Smooth muscle cell (in vitro differentiated cells): ENCODE measurements at regions not wholly inside any gene's neighbourhood (a gene's known extent, or its start where the extent isn't known, plus 50 kb on each side); places are given as distances from the start of the nearest gene placed in this dataset.

Experiments used
- DNase-seq: peaks from one replicate; lab custom pipeline; 2025; ENCODE audit not compliant: unreplicated experiment; lab: John Stamatoyannopoulos, UW
- H2AFZ ChIP-seq: fragments of 200-600 bp; sonication (generic); 2 replicates; pipeline ENCODE4 v1.6.0; 2016; ENCODE audit warnings: antibody characterized with exemption, low read depth, mild to moderate bottlenecking
- H3F3A ChIP-seq: fragments of 200-600 bp; sonication (generic); 2 replicates; pipeline ENCODE4 v1.6.0; 2017; ENCODE audit warnings: antibody characterized with exemption, low read depth
- H3K27ac ChIP-seq: fragments of 200-600 bp; sonication (generic); 2 replicates; pipeline ENCODE4 v1.5.1; 2016; ENCODE audit warnings: low read depth, mild to moderate bottlenecking
- H3K27me3 ChIP-seq: fragments of 200-600 bp; sonication (generic); 2 replicates; pipeline ENCODE4 v1.6.1; 2016; ENCODE audit warnings: low read depth, mild to moderate bottlenecking
- H3K36me3 ChIP-seq: fragments of 200-600 bp; sonication (generic); 2 replicates; pipeline ENCODE4 v1.5.1; 2016; ENCODE audit warnings: low read depth
- H3K4me1 ChIP-seq: fragments of 200-600 bp; sonication (generic); 2 replicates; pipeline ENCODE4 v1.5.1; 2016; ENCODE audit warnings: low read depth
- H3K4me2 ChIP-seq: fragments of 200-600 bp; sonication (generic); 2 replicates; pipeline ENCODE4 v1.6.0; 2016; ENCODE audit warnings: mild to moderate bottlenecking
- H3K4me3 ChIP-seq: fragments of 200-600 bp; sonication (generic); 2 replicates; pipeline ENCODE4 v1.5.1; 2016; ENCODE audit warnings: mild to moderate bottlenecking
- H3K79me2 ChIP-seq: fragments of 200-600 bp; sonication (generic); 2 replicates; pipeline ENCODE4 v1.6.0; 2016; ENCODE audit warnings: low read depth, mild to moderate bottlenecking
- H3K9ac ChIP-seq: fragments of 200-600 bp; sonication (generic); 2 replicates; pipeline ENCODE4 v1.6.0; 2016; ENCODE audit warnings: low read depth
- H3K9me3 ChIP-seq: fragments of 200-600 bp; sonication (generic); replicated peaks from 2 replicates; pipeline ENCODE4 v1.5.1; 2016; ENCODE audit warnings: low read depth
- H4K20me1 ChIP-seq: fragments of 200-600 bp; sonication (generic); 2 replicates; pipeline ENCODE4 v1.6.0; 2016; ENCODE audit warnings: low read depth
- WGBS: methylation state at CpG from one replicate; pipeline ENCODE4 v1.1.7; 2016; ENCODE audit warnings: low lambda C conversion rate; 5-methylcytosine and 5-hydroxymethylcytosine counted together
- TF ChIP-seq, protein P1 (sequence below): fragments of 200-600 bp; sonication (generic); IDR thresholded peaks from 2 replicates; pipeline ENCODE4 v1.5.1; 2017; ENCODE audit warnings: borderline replicate concordance, mild to moderate bottlenecking, antibody characterized with exemption; ENCODE audit not compliant: insufficient read depth, poor library complexity, severe bottlenecking

DNA sequence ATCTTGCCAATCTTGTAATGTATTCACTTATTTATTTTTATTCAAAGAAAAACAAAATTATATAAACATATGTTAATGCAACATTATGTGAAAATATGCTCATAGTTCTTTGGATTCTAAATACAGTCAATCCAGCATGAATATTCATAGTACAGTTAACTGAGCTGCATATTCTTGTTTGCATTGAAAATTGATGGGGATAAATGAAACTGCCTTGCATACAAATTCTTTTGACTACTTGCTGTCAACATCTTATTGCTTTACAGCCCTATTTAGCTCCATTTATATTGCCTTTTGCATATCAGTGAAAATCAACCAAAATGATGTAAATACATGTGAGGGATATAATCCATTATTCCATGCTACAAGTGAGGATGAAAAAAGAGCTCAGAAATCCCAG is 135.3 kb downstream of the CCER1 start:
- H3K4me1 ChIP-seq, result no peaks in the 10 kb centered on the region
- no peaks in the 10 kb centered on the region for H3K9me3 ChIP-seq
- H4K20me1 ChIP-seq, result no peaks in the 10 kb centered on the region
- H3K36me3 ChIP-seq, result no peaks in the 10 kb centered on the region
- no peak overlapping the region for H3K9ac ChIP-seq
- no peaks in the 10 kb centered on the region for H3K79me2 ChIP-seq
- TF ChIP-seq, protein P1, sequence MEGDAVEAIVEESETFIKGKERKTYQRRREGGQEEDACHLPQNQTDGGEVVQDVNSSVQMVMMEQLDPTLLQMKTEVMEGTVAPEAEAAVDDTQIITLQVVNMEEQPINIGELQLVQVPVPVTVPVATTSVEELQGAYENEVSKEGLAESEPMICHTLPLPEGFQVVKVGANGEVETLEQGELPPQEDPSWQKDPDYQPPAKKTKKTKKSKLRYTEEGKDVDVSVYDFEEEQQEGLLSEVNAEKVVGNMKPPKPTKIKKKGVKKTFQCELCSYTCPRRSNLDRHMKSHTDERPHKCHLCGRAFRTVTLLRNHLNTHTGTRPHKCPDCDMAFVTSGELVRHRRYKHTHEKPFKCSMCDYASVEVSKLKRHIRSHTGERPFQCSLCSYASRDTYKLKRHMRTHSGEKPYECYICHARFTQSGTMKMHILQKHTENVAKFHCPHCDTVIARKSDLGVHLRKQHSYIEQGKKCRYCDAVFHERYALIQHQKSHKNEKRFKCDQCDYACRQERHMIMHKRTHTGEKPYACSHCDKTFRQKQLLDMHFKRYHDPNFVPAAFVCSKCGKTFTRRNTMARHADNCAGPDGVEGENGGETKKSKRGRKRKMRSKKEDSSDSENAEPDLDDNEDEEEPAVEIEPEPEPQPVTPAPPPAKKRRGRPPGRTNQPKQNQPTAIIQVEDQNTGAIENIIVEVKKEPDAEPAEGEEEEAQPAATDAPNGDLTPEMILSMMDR, result no peak
- H3K27me3 ChIP-seq, result no peaks in the 10 kb centered on the region
- DNase-seq, result no peak
- no peak overlapping the region for H3K27ac ChIP-seq
- no peaks in the 10 kb centered on the region for H3F3A ChIP-seq
- no peak overlapping the region for H3K4me3 ChIP-seq
- H2AFZ ChIP-seq, result no peak overlapping the region
- H3K4me2 ChIP-seq, result no peak overlapping the region

DNA sequence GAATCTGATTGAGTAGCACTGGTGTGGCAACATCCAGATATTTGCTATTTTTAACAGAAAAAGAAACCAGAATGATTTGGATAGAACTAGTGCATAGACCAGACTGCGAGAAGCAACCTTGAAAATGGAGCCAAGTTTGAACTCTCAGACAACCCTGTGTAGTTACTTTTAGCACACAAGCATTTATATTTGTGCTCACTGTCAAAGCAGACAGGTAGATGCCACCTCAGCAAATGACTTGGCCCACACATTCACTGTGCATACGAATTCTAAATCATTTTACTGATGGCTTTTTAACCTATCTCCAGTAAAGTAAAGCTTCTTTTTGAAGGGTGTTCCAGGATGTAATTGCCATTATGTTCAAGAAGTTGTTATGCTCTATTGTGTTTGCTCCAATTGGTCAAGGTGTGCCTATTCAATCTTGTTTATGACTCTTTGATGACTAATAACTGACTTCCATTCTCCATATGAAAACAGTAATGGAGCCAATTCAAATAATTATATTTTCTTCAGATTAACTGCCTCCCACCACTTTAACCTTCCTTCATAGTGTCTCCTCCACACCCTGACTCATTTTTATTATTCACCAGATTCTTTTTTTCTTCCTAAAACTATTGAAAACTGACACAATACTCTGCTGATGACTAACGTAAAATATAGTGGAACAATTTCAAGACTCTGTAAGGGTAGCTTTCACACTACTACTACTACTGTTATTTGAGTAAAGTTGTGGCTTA is 138.5 kb downstream of the CCER1 start:
- no peak overlapping the region for H3K27ac ChIP-seq
- no peaks in the 10 kb centered on the region for H3K9me3 ChIP-seq
- TF ChIP-seq, protein P1, result no peak
- H3K4me2 ChIP-seq, result no peak overlapping the region
- WGBS, result 87% methylated on average over 3 of the region's 3 CpGs
- H3K79me2 ChIP-seq, result no peaks in the 10 kb centered on the region
- H3K27me3 ChIP-seq, result no peaks in the 10 kb centered on the region
- H4K20me1 ChIP-seq, result no peaks in the 10 kb centered on the region
- no peaks in the 10 kb centered on the region for H3F3A ChIP-seq
- H3K4me1 ChIP-seq, result no peaks in the 10 kb centered on the region
- DNase-seq, result no peak
- no peak overlapping the region for H2AFZ ChIP-seq
- no peak overlapping the region for H3K9ac ChIP-seq
- no peaks in the 10 kb centered on the region for H3K36me3 ChIP-seq
- H3K4me3 ChIP-seq, result no peak overlapping the region

DNA sequence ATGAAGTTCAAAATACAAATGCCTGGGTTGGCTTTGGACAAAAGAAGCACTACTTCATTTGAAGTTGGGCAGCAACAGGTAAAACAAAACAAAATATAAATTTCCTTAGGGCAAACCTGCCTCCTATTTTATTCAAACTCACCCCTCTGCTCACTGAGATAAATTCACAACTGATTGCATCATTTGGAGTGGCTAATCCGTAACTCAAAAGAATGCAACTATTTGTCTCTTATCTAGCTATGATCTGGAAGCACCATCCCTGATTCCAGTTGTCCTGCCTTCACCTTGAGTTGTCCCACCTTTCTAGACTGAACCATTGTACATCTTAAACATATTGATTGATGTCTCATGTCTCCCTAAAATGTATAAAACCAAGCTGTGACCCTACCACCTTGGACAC is 145.0 kb downstream of the CCER1 start:
- no peaks in the 10 kb centered on the region for H4K20me1 ChIP-seq
- WGBS, result 83% methylated on average over 1 of the region's 1 CpG

More for the DNA sequence above, 145.0 kb downstream of the CCER1 start:
- no peak for DNase-seq
- Histone ChIP-seq H3K79me2 (no peaks in the 10 kb centered on the region), H3K9me3 (no peaks in the 10 kb centered on the region), H3K36me3 (no peaks in the 10 kb centered on the region), H2AFZ (no peak overlapping the region), H3K9ac (no peak overlapping the region), H3K4me3 (no peak overlapping the region), H3K27ac (no peak overlapping the region), H3K4me1 (no peaks in the 10 kb centered on the region), H3K27me3 (no peaks in the 10 kb centered on the region), H3F3A (no peaks in the 10 kb centered on the region), H3K4me2 (no peak overlapping the region)
- TF ChIP-seq, protein P1, result no peak
